ENCODE measurements at regions not wholly inside any gene's neighbourhood (a gene's known extent, or its start where the extent isn't known, plus 50 kb on each side); places are given as distances from the start of the nearest gene placed in this dataset.

GRCh38 chr2:215717501-215718381, 281.9 kb upstream of the FN1 start:
- Histone ChIP-seq H3K4me3 (ENCODE audit: low read depth in 1 of 2, low read length in 1 of 2) (no peak overlapping the region), H3K27ac (no peak overlapping the region), H3K27me3 (peaks cover 85% of the 10 kb centered on the region), H3K9me3 (no peaks in the 10 kb centered on the region), H3K4me1 (ENCODE audit: control insufficient read depth in 1 of 2, insufficient read depth in 1 of 2, low read depth in 1 of 2, low read length in 1 of 2) (no peaks in the 10 kb centered on the region), H3K36me3 (no peaks in the 10 kb centered on the region)
- no peak for TF ChIP-seq CTCF (IDR thresholded peaks at IDR 0.05)

DNA sequence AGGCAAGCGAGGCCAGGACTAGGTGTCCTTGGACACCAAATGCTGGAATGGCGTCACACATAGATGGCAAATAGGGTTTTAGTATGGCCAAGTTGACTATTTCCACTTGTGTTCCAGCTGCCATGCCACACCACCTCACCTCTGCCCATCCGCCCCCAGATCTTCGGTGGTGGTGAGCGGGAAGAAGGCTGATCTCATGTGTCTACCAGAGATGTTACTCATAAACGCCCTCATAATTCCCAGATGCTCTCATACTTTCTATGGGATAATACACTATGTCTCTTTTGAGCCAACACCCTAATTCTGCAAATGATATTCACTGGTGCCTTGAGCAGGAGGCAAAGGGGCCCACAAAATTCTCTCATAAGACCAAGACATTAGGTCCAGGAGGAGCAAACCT, 281.1 kb upstream of the FN1 start:
- Histone ChIP-seq H3K4me1 (ENCODE audit: control insufficient read depth in 1 of 2, insufficient read depth in 1 of 2, low read depth in 1 of 2, low read length in 1 of 2) (no peaks in the 10 kb centered on the region), H3K36me3 (no peaks in the 10 kb centered on the region), H3K27ac (no peak overlapping the region), H3K27me3 (peaks cover 86% of the 10 kb centered on the region), H3K4me3 (ENCODE audit: low read depth in 1 of 2, low read length in 1 of 2) (no peak overlapping the region), H3K9me3 (no peaks in the 10 kb centered on the region)
- no peak for TF ChIP-seq CTCF (IDR thresholded peaks at IDR 0.05)

DNA sequence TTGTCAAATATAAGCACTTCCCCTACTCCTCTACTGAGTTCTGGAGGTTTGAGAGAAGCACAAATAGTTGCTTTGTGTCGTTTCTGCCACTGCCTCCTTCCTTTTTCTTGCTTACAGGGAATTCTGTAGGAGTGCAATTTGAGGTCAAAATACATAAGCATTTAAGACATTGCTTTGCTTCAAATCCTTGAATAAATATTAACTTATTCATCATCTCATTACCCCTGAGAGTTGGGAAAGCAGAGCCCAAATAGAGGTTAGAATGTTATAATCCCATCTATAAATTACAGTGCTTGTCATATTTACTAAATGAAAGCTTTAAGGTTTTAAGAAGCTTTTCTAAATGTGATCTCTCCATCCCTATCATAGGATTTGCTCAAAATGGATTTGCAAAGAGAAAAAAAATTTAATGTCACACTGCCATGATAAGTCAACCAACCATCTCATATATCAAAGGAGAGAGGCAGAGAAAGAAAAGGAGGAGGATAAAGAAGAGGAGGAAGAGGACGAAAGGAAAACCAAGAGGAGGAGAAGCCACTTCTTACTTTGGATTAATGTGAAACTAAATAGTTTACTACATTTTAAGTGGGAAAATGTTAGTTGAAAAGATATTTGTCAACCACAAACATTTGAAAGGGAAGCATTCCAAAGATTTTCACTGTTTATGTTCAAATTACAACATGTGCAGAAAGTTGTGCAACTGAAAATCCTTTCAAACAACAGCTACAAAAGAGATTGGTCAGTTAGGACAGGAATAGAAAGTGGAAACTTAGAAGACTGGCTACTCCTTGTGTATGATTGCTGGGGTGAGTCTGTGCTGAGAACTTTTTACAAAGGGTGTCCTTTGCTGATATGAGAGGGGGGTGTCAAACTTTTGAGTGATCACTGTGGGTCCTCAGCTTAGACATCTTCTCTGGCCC, 277.3 kb upstream of the FN1 start:
- Histone ChIP-seq H3K27ac (no peak overlapping the region), H3K36me3 (no peaks in the 10 kb centered on the region), H3K9me3 (no peaks in the 10 kb centered on the region), H3K4me3 (ENCODE audit: low read depth in 1 of 2, low read length in 1 of 2) (no peak overlapping the region), H3K4me1 (ENCODE audit: control insufficient read depth in 1 of 2, insufficient read depth in 1 of 2, low read depth in 1 of 2, low read length in 1 of 2) (no peaks in the 10 kb centered on the region), H3K27me3 (peaks cover 84% of the 10 kb centered on the region)
- TF ChIP-seq CTCF (IDR thresholded peaks at IDR 0.05), result no peak

GRCh38 chr2:215712219-215712868, 276.5 kb upstream of the FN1 start:
- no peak overlapping the region for H3K4me3 ChIP-seq (ENCODE audit: low read depth in 1 of 2, low read length in 1 of 2)
- no peak overlapping the region for H3K27ac ChIP-seq
- peaks cover 81% of the 10 kb centered on the region for H3K27me3 ChIP-seq
- H3K4me1 ChIP-seq (ENCODE audit: control insufficient read depth in 1 of 2, insufficient read depth in 1 of 2, low read depth in 1 of 2, low read length in 1 of 2), result no peaks in the 10 kb centered on the region
- no peaks in the 10 kb centered on the region for H3K9me3 ChIP-seq
- TF ChIP-seq CTCF (IDR thresholded peaks at IDR 0.05), result no peak
- no peaks in the 10 kb centered on the region for H3K36me3 ChIP-seq

DNA sequence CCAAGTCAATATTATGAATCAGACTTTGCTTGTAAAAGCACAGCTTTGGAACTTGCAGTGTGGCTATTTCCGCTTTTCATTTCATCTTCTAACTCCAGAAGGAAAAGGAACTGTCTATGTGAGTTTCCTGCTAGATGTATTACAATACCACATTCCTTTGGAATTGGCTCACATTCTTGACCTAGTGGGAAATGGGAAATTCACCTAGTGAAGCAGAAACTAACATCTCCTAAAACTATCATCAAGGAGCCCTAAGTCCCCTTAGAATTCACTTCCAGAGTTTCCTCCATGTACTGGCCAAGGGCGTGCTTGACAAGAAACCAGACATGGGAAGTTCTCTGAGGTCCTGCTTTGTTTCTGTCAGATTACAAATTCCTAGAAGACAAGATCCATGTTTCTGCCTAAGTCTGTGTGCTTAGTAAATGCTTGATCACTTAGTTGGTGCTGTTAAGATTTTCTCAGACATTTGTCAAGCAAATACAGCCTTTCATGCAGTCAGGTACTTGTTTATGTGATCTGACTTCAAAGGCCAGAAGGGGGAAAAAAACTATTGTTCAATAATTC, 275.7 kb upstream of the FN1 start:
- H3K27ac ChIP-seq, result no peak overlapping the region
- no peak for TF ChIP-seq CTCF (IDR thresholded peaks at IDR 0.05)

More for the DNA sequence above, 275.7 kb upstream of the FN1 start:
- Histone ChIP-seq H3K36me3 (no peaks in the 10 kb centered on the region), H3K27me3 (peaks cover 78% of the 10 kb centered on the region), H3K4me3 (ENCODE audit: low read depth in 1 of 2, low read length in 1 of 2) (no peak overlapping the region), H3K4me1 (ENCODE audit: control insufficient read depth in 1 of 2, insufficient read depth in 1 of 2, low read depth in 1 of 2, low read length in 1 of 2) (no peaks in the 10 kb centered on the region), H3K9me3 (no peaks in the 10 kb centered on the region)
